T-cell (primary cell): ENCODE measurements at regions not wholly inside any gene's neighbourhood (a gene's known extent, or its start where the extent isn't known, plus 50 kb on each side); places are given as distances from the start of the nearest gene placed in this dataset.

Experiments
- ATAC-seq, 4 experiments: fragments of 200-7000 bp in 3 of 4; fragments of 150-1000 bp in 1 of 4; cut with Tn5 transposase; replicated peaks in 1 of 4; 1 replicate in 3 of 4; 2 replicates in 1 of 4; pipeline ENCODE4 v1.10.0; 2021; ENCODE audit warnings: moderate library complexity in 3 of 4, mild to moderate bottlenecking in 2 of 4, moderate number of reproducible peaks in 1 of 4
- CTCF ChIA-PET, 2 donors: fragments of 300-600 bp; sonication (Branson Sonifier 250); formaldehyde crosslinking; loops; one replicate each; lab custom pipeline; 2022; ENCODE audit warnings: antibody characterized with exemption in 2 of 2; lab: Charles Lee
- POLR2A ChIA-PET, 2 donors: fragments of 300-600 bp; sonication (Branson Sonifier 250); formaldehyde crosslinking; loops; one replicate each; lab custom pipeline; 2022; ENCODE audit warnings: antibody characterized with exemption in 2 of 2; lab: Charles Lee
- DNase-seq, 35 experiments: peaks; one replicate each; pipeline versions ENCODE4 v3.0.0 to v3.0.0-alpha.2; 2013 to 2023
- H3K27ac ChIP-seq: one replicate; pipeline ENCODE4 v1.5.1; 2013; ENCODE audit warnings: low read length
- H3K27me3 ChIP-seq, 2 experiments: replicated peaks in 1 of 2; 1 replicate in 1 of 2; 2 replicates in 1 of 2; pipeline versions ENCODE4 v1.6.1 to v1.7.0; 2013; ENCODE audit warnings: low read length in 1 of 2, mixed read lengths in 1 of 2; ENCODE audit not compliant: control insufficient read depth in 2 of 2, insufficient read depth in 2 of 2; ENCODE audit errors: extremely low read depth in 1 of 2
- H3K36me3 ChIP-seq, 2 donors: 1 replicate in 1 of 2; 2 replicates in 1 of 2; pipeline versions ENCODE4 v1.6.1 to v1.7.0; 2013; ENCODE audit warnings: low read length in 1 of 2; ENCODE audit not compliant: control insufficient read depth in 2 of 2, insufficient read depth in 1 of 2; ENCODE audit errors: extremely low read depth in 1 of 2
- H3K4me1 ChIP-seq, 2 experiments: 1 replicate in 1 of 2; 2 replicates in 1 of 2; pipeline versions ENCODE4 v1.6.1 to v1.7.0; 2013; ENCODE audit warnings: low read length in 2 of 2, mixed read lengths in 1 of 2; ENCODE audit not compliant: insufficient read depth in 2 of 2, control insufficient read depth in 1 of 2; ENCODE audit errors: extremely low read depth in 1 of 2
- H3K4me3 ChIP-seq, 2 donors: 1 replicate in 1 of 2; 2 replicates in 1 of 2; pipeline versions ENCODE4 v1.5.1 to v1.7.0; 2013; ENCODE audit warnings: mild to moderate bottlenecking in 2 of 2, low read length in 1 of 2, moderate library complexity in 1 of 2; ENCODE audit not compliant: control insufficient read depth in 1 of 2; ENCODE audit errors: extremely low read depth in 1 of 2
- H3K9me3 ChIP-seq: 2 replicates; pipeline ENCODE4 v1.7.0; 2013
- H3K27ac Mint-ChIP-seq, 2 donors: one replicate each; pipeline ENCODE4 v1.8.0; 2020 to 2021; ENCODE audit warnings: mild to moderate bottlenecking in 2 of 2, mixed read lengths in 2 of 2
- H3K27me3 Mint-ChIP-seq, 2 donors: one replicate each; pipeline ENCODE4 v1.8.0; 2021 to 2022; ENCODE audit warnings: mixed read lengths in 2 of 2
- H3K36me3 Mint-ChIP-seq: one replicate; pipeline ENCODE4 v1.8.0; 2021; ENCODE audit warnings: mixed read lengths
- H3K4me1 Mint-ChIP-seq, 3 donors: one replicate each; pipeline ENCODE4 v1.8.0; 2020 to 2022; ENCODE audit warnings: mixed read lengths in 3 of 3, mild to moderate bottlenecking in 1 of 3
- H3K4me3 Mint-ChIP-seq, 3 donors: one replicate each; pipeline ENCODE4 v1.8.0; 2020 to 2022; ENCODE audit warnings: mild to moderate bottlenecking in 3 of 3, mixed read lengths in 3 of 3, moderate library complexity in 3 of 3
- H3K9me3 Mint-ChIP-seq, 3 donors: one replicate each; pipeline ENCODE4 v1.8.0; 2020 to 2022; ENCODE audit warnings: mixed read lengths in 3 of 3
- WGBS: methylation state at CpG from one replicate; pipeline ENCODE4 v1.1.5; 2013; ENCODE audit warnings: missing lambda C conversion rate; ENCODE audit not compliant: insufficient coverage; 5-methylcytosine and 5-hydroxymethylcytosine counted together

DNA sequence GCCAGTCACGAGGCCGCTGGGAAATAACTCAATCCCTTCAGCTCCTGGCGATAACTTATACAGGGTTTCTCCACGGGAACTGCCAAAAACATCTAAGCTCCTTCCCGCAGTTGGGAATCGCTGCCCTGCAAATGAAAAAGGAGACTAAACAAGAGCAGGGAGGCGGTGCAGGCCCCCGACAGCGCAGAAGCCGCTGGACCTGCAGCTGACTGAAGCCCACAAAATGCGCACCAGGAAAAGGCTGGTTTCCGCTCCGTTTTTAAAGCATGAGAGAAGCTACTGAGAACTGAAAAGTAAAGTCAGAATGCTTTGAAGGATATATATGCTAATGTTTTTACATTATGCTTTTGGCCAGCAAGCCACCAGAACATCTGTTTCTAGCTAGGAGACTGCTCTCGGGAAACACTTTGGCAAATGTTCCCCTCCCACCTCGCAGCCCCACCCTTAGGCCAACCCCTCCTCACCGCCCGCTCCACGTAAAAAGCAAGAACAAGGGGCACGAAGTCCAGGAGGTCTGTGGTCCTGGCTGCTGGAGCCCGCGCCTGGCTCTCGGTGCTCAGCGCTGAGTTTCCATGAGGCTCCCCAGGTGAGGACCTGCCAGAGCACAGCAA is 90.5 kb downstream of the SOD2 start:
- DNase-seq (no peak), ATAC-seq (no peak)
- H3K9me3 ChIP-seq: no peaks in the 10 kb centered on the region
- peaks cover 9 to 12% of the 10 kb centered on the region in 2 donors for H3K27me3 Mint-ChIP-seq
- peaks cover 0 to 8% of the 10 kb centered on the region in 2 experiments for H3K27me3 ChIP-seq
- no peaks in the 10 kb centered on the region for H3K9me3 Mint-ChIP-seq
- no peak overlapping the region for H3K4me3 Mint-ChIP-seq
- no peak overlapping the region for H3K27ac Mint-ChIP-seq
- H3K4me1 ChIP-seq: peaks cover 0 to 3% of the 10 kb centered on the region in 2 experiments
- ChIA-PET POLR2A (no interaction called here), CTCF (no interaction called here)
- no peaks in the 10 kb centered on the region for H3K36me3 ChIP-seq
- no peaks in the 10 kb centered on the region for H3K4me1 Mint-ChIP-seq
- H3K4me3 ChIP-seq: no peak overlapping the region
- H3K36me3 Mint-ChIP-seq: no peaks in the 10 kb centered on the region
- no peak overlapping the region for H3K27ac ChIP-seq
- WGBS: 75% methylated on average over 19 of the region's 23 CpGs

DNA sequence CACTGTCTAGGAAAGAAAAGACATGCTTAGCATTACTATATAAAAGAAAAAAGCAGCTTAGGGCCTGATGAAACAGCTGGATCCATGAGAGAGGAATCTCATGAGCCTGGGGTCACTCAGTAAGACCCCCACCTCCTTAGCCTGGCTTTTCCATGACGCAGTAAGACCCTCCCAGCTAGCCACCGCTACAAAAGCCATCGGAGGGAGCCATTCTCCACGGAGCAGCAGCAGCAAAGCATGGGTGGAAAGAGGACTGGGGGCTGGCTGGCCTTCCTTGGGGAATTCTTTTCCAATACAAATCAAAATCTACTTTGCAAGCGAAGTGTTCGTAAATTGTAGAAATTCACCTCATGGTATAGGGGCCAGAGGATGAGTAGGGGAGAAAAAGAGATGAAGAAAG is 91.8 kb downstream of the SOD2 start:
- Histone ChIP-seq H3K27me3 (peaks cover 0 to 13% of the 10 kb centered on the region in 2 experiments), H3K27ac (no peak overlapping the region), H3K4me3 (no peak overlapping the region), H3K36me3 (no peaks in the 10 kb centered on the region), H3K9me3 (no peaks in the 10 kb centered on the region), H3K4me1 (peaks cover 0 to 3% of the 10 kb centered on the region in 2 experiments)
- H3K9me3 Mint-ChIP-seq: no peaks in the 10 kb centered on the region
- peaks cover 9 to 12% of the 10 kb centered on the region in 2 donors for H3K27me3 Mint-ChIP-seq
- WGBS: no CpG with 5 or more reads among the region's 6 CpGs
- no peak overlapping the region for H3K4me3 Mint-ChIP-seq
- DNase-seq: no peak
- ChIA-PET CTCF (no interaction called here), POLR2A (no interaction called here)
- ATAC-seq: no peak
- H3K36me3 Mint-ChIP-seq: no peaks in the 10 kb centered on the region
- H3K27ac Mint-ChIP-seq: no peak overlapping the region
- no peaks in the 10 kb centered on the region for H3K4me1 Mint-ChIP-seq

DNA sequence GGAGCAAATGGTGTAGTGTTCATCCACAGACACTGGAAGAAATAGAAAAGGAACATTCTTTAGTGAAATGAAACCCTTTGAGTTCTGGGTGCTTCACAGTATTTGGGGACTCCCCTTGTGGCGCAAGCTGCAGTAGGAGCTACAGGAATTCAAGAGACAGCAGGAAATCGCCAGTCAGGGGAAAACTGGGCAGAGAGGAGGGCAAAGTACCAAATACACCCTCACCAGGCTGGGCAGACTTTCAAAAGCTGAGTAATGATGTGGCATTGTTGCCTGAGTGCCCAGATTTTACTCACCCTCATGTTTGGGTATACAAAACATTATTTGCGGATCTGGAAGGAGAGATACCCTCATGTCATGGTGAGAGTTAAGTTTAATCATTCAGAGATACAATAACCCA is 97.9 kb downstream of the SOD2 start:
- H3K27me3 ChIP-seq: peaks cover 2 to 10% of the 10 kb centered on the region in 2 experiments
- Mint-ChIP-seq H3K36me3 (no peaks in the 10 kb centered on the region), H3K27ac (no peak overlapping the region), H3K4me3 (no peak overlapping the region), H3K27me3 (peaks cover 0 to 7% of the 10 kb centered on the region in 2 donors), H3K4me1 (no peaks in the 10 kb centered on the region), H3K9me3 (no peaks in the 10 kb centered on the region)
- no peaks in the 10 kb centered on the region for H3K4me1 ChIP-seq
- no peaks in the 10 kb centered on the region for H3K9me3 ChIP-seq
- H3K27ac ChIP-seq: no peak overlapping the region
- 40% methylated on average over 1 of the region's 3 CpGs for WGBS
- DNase-seq (no peak), ATAC-seq (no peak)
- ChIA-PET CTCF (no interaction called here), POLR2A (no interaction called here)
- H3K4me3 ChIP-seq: no peak overlapping the region
- no peaks in the 10 kb centered on the region for H3K36me3 ChIP-seq

DNA sequence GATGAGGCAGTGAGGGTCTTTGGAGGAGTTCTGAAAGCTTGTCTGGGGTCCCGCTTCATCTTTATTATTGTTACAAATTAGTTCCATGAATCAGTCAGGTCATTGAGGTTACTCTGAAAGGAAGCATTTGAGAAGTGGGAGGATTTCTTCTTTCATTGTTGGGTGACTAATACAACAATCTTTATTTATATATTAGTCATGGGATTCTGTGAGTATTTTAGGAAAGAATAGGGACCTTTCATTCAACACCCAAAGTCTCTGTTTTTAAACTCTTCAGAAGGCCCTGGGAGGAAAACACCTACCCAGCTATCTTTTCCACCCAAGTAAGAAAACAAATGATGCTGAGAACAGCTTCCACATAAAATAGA is 98.3 kb downstream of the SOD2 start:
- ATAC-seq (no peak), DNase-seq (no peak)
- ChIA-PET CTCF (no interaction called here), POLR2A (no interaction called here)
- peaks cover 0 to 7% of the 10 kb centered on the region in 2 donors for H3K27me3 Mint-ChIP-seq
- no peak overlapping the region for H3K4me3 Mint-ChIP-seq
- H3K27me3 ChIP-seq: peaks cover 2 to 10% of the 10 kb centered on the region in 2 experiments
- no peaks in the 10 kb centered on the region for H3K4me1 ChIP-seq
- no peaks in the 10 kb centered on the region for H3K36me3 Mint-ChIP-seq
- H3K27ac ChIP-seq: no peak overlapping the region
- WGBS: no CpG with 5 or more reads among the region's 1 CpG
- H3K9me3 ChIP-seq: no peaks in the 10 kb centered on the region
- no peak overlapping the region for H3K27ac Mint-ChIP-seq
- H3K4me1 Mint-ChIP-seq: no peaks in the 10 kb centered on the region
- no peak overlapping the region for H3K4me3 ChIP-seq
- H3K9me3 Mint-ChIP-seq: no peaks in the 10 kb centered on the region
- no peaks in the 10 kb centered on the region for H3K36me3 ChIP-seq

DNA sequence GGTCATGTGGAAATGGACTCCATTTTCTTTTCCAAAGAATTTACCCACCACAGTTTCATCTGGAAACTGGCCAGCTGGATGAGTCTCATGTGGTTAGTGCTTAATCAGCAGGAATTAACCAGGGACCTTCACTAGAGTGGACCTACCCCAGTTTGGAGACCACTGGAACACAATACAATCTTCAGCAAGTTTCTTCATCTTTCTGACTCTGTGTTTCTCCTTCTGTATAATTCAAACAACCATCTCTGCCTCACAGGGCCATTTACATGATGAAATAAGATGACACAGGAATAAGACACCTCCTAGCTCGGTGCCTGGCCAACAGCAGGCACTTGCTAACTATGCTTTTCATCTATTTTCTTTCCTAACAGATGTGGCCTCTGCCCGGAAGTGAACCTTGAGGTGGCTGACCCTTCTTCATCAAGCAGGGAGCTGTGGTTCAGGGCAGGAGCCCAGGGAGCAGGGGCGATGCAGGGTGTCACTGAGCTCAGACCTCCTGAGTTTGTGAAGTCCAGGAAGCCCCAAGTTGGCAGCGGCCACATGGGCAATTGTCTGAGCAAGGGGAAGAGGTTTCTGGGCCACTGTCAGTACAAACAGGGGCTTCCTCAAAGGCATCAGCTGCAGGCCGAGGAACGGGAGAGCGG is 98.8 kb downstream of the SOD2 start:
- CTCF ChIA-PET: no interaction called here
- no peak overlapping the region for H3K4me3 ChIP-seq
- H3K27ac Mint-ChIP-seq: no peak overlapping the region

DNA sequence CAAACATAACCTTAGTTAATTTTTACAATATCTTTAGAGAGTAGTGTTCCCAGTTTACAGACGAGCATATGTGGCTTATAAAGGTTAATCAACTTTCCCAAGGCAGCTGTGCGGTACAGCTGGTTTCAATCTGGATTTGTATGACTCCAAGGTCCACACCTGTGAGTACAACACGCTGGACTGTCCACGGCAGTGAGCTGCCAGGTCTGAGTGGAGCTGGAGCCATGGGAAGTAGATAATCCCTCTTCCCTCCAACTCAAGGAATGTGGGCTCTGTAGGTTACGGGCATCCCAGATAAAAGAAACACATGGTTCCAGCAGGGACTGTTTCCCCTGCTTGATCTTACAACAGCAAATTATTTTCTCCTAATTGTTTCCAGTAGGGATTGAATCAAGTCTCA is 102.2 kb downstream of the SOD2 start:
- Histone ChIP-seq H3K9me3 (no peaks in the 10 kb centered on the region), H3K27me3 (peaks cover 2 to 11% of the 10 kb centered on the region in 2 experiments), H3K4me1 (no peaks in the 10 kb centered on the region), H3K4me3 (no peak overlapping the region), H3K27ac (no peak overlapping the region), H3K36me3 (no peaks in the 10 kb centered on the region)
- H3K36me3 Mint-ChIP-seq: no peaks in the 10 kb centered on the region
- ATAC-seq (no peak), DNase-seq (no peak)
- ChIA-PET POLR2A (no interaction called here), CTCF (interaction anchor here in 1 of 2 donors (0.6 kb wide), 1 partner anchor 66 kb away, joined by 3 read pairs; no protein-coding TSS in a partner anchor)
- H3K9me3 Mint-ChIP-seq: no peaks in the 10 kb centered on the region
- H3K27me3 Mint-ChIP-seq: peaks cover 2 to 15% of the 10 kb centered on the region in 2 donors
- H3K4me1 Mint-ChIP-seq: no peaks in the 10 kb centered on the region
- H3K27ac Mint-ChIP-seq: no peak overlapping the region
- H3K4me3 Mint-ChIP-seq: no peak overlapping the region
- WGBS: 86% methylated on average over 3 of the region's 5 CpGs

More for the DNA sequence above, 98.8 kb downstream of the SOD2 start:
- no peaks in the 10 kb centered on the region for H3K36me3 Mint-ChIP-seq
- H3K27me3 ChIP-seq: peaks cover 2 to 10% of the 10 kb centered on the region in 2 experiments
- no peaks in the 10 kb centered on the region for H3K36me3 ChIP-seq
- H3K9me3 ChIP-seq: no peaks in the 10 kb centered on the region
- no peaks in the 10 kb centered on the region for H3K9me3 Mint-ChIP-seq
- H3K27ac ChIP-seq: no peak overlapping the region
- ATAC-seq (no peak), DNase-seq (no peak)
- peaks cover 2 to 9% of the 10 kb centered on the region in 2 donors for H3K27me3 Mint-ChIP-seq
- 77% methylated on average over 3 of the region's 7 CpGs for WGBS
- H3K4me3 Mint-ChIP-seq: no peak overlapping the region
- no peaks in the 10 kb centered on the region for H3K4me1 ChIP-seq
- H3K4me1 Mint-ChIP-seq: no peaks in the 10 kb centered on the region
- POLR2A ChIA-PET: no interaction called here
